ENCODE measurements at regions not wholly inside any gene's neighbourhood (a gene's known extent, or its start where the extent isn't known, plus 50 kb on each side); places are given as distances from the start of the nearest gene placed in this dataset.

- TF ChIP-seq CTCF (IDR thresholded peaks at IDR 0.05) (no peak), POLR2A (IDR thresholded peaks at IDR 0.05) (no peak)
Observed at GRCh38 chr21:32860399-32860798, 88.8 kb upstream of the PAXBP1 start.

Data from Peyer's patch (tissue), 4 donors.